ENCODE measurements at regions not wholly inside any gene's neighbourhood (a gene's known extent, or its start where the extent isn't known, plus 50 kb on each side); places are given as distances from the start of the nearest gene placed in this dataset.

DNA sequence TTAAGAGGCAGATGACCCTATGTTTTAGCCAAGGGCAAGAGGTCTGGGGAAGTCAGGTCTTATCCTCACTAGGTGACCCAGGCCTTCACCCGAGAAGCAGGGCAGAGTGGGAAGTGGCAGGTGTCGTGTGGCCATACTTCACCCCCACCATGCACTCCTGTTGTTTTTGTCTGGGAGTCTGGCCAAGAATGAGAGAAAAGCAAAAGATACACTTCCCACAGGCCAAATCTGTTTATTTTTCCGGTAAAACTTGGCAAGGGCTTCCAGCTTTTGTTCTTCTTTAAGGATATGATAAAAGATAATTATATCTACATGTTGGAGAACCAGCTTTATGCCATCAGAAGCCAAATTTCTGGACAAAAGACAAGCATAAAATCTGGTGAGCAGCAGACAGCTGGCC, 137.4 kb upstream of the CDC14C start:
- TF ChIP-seq, protein P1, sequence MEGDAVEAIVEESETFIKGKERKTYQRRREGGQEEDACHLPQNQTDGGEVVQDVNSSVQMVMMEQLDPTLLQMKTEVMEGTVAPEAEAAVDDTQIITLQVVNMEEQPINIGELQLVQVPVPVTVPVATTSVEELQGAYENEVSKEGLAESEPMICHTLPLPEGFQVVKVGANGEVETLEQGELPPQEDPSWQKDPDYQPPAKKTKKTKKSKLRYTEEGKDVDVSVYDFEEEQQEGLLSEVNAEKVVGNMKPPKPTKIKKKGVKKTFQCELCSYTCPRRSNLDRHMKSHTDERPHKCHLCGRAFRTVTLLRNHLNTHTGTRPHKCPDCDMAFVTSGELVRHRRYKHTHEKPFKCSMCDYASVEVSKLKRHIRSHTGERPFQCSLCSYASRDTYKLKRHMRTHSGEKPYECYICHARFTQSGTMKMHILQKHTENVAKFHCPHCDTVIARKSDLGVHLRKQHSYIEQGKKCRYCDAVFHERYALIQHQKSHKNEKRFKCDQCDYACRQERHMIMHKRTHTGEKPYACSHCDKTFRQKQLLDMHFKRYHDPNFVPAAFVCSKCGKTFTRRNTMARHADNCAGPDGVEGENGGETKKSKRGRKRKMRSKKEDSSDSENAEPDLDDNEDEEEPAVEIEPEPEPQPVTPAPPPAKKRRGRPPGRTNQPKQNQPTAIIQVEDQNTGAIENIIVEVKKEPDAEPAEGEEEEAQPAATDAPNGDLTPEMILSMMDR (IDR thresholded peaks at IDR 0.05): no peak
- TF ChIP-seq POLR2A (IDR thresholded peaks at IDR 0.05): no peak
